SH-SY5Y (cell line): ENCODE measurements at regions not wholly inside any gene's neighbourhood (a gene's known extent, or its start where the extent isn't known, plus 50 kb on each side); places are given as distances from the start of the nearest gene placed in this dataset.

ENCODE experiments used
- GATA2 ChIP-seq: IDR thresholded peaks from 2 replicates; pipeline ENCODE4 v1.6.1; 2011; ENCODE audit warnings: mild to moderate bottlenecking, low read depth, low read length
- GATA3 ChIP-seq: IDR thresholded peaks from 2 replicates; pipeline ENCODE4 v1.6.1; 2011; ENCODE audit warnings: low read depth, mild to moderate bottlenecking, low read length, moderate library complexity

- no peak for TF ChIP-seq GATA2
- no peak for TF ChIP-seq GATA3
These were observed 281.7 kb downstream of the SKIDA1 start for GRCh38 chr10:21243748-21244257.

GRCh38 chr10:21242915-21243314, 282.6 kb downstream of the SKIDA1 start:
- TF ChIP-seq GATA3 = no peak
- no peak for TF ChIP-seq GATA2

- TF ChIP-seq GATA3 (no peak), GATA2 (no peak)
These were observed 286.8 kb downstream of the SKIDA1 start for GRCh38 chr10:21238717-21239116.

DNA sequence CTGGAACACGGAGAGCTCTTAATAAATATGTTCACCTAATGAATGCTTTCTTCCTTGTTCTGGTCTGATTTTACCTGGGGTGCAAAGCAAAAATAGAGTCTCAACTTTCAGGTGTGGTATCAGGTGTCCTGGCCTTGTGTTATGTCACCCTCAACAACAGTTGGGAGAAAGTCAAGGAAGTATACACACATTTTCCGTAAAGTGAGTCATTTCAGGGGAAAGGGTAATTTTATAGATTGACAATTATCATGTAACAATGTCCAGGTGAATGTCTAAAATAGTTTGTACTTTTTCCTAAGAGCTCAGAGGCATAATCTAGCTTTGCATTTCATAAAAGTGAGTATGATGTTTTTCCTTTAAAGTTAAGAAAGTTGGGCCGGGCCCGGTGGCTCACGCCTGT, 287.4 kb downstream of the SKIDA1 start:
- TF ChIP-seq GATA2 = no peak
- TF ChIP-seq GATA3 = no peak

- TF ChIP-seq GATA3 (no peak), GATA2 (no peak)
These were observed 290.7 kb downstream of the SKIDA1 start for GRCh38 chr10:21234761-21235160.

- TF ChIP-seq GATA2 (no peak), GATA3 (no peak)
These were observed 295.3 kb downstream of the SKIDA1 start for GRCh38 chr10:21230219-21230618.

GRCh38 chr10:21217748-21218367, 307.6 kb downstream of the SKIDA1 start:
- TF ChIP-seq GATA3 (no peak), GATA2 (no peak)

DNA sequence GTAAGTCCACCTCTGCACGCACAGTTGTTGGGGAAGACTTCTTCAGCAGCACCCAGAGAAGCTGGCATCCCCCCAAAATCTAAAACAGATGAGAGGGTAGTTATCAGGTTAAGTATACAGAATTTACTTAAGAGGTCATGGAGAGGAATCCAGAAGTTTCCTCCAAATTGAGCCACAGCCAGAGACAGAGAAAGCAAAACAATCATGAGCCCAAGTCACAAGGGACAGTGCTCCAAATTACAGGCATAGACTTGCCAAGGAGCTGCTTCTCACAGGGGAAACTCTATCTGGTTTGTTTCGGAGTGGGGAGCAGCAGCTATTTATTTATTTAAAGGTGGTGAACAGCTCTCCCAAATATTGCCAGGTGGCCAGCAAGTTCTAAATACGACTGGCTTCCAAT, 308.4 kb downstream of the SKIDA1 start:
- TF ChIP-seq GATA3 (no peak), GATA2 (no peak)

DNA sequence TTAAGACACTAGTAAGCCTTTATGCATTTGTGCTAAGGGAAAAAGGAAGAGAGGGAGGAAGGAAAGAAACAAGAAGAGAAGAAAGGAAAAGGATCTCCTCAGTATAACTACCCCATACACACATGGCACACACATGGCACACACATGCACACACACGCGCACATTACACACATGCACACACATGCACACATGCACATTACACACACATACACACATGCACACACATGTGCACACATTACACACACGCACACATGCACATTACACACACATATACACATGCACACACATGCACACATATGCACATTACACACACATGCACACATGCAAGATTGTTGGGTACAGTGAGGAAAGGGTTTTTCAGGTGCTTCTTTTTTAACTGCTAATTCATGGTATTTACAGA, 311.2 kb downstream of the SKIDA1 start:
- no peak for TF ChIP-seq GATA3

GRCh38 chr10:21213381-21213780, 312.1 kb downstream of the SKIDA1 start:
- TF ChIP-seq GATA3 = no peak
- TF ChIP-seq GATA2 = no peak

DNA sequence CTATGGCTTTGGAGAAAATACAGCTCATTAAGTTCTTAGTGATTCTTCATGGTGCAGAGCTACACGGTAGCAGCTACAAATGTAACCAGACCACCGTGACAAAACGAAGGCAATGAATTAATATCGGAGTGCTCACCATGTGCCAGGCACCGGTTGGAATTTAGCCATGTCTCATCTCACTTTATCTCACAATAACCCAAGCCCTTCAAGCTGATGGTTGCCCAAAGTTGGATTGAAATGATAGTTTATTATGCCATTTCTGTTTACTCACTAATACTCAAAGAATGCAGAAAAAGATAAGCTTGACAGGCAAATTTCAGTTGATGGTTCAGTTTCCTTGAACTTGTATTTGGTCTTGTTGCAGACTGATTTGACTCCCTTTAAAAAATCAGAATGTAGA, 312.6 kb downstream of the SKIDA1 start:
- TF ChIP-seq GATA2 (no peak), GATA3 (no peak)

DNA sequence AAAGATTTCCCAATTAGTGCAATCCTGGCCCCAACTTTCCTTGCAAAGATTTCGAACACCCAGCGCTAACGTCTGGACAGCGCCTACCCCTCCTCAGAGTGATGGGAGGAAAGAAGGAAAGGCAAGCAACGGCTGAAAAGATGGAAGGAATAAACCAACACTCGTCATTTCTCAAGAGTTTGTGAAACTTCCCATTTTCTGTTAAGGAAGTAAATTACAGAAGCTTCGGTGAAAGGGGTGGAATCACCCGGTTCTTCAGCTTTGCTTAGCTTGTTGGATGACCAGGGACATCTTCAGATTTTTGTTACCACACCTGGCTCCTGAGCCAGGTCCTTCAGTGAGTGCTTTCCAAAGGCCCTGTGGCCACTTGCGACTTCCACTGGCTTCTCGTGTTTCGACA, 313.1 kb downstream of the SKIDA1 start:
- TF ChIP-seq GATA3 (no peak), GATA2 (no peak)

DNA sequence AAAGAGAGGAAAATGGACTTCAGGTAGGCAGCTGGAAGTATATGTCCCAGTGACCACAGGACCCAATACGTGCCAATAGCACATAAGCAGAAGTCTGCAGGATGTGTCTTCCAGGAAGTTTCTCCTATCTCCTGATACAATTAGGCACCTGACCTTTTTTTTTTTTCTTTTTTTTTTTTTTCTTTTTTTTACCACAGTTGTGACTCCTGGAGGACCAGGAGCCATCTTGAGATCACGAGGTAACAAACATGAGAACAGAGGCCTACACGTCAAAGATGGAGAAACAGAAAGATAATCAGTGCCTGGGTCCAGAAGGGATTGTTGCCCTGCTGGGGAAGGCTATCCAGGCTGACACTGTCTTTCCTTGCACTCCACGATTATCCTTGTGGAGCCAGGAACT, 312.4 kb upstream of the NEBL start:
- TF ChIP-seq GATA3 (no peak), GATA2 (no peak)

DNA sequence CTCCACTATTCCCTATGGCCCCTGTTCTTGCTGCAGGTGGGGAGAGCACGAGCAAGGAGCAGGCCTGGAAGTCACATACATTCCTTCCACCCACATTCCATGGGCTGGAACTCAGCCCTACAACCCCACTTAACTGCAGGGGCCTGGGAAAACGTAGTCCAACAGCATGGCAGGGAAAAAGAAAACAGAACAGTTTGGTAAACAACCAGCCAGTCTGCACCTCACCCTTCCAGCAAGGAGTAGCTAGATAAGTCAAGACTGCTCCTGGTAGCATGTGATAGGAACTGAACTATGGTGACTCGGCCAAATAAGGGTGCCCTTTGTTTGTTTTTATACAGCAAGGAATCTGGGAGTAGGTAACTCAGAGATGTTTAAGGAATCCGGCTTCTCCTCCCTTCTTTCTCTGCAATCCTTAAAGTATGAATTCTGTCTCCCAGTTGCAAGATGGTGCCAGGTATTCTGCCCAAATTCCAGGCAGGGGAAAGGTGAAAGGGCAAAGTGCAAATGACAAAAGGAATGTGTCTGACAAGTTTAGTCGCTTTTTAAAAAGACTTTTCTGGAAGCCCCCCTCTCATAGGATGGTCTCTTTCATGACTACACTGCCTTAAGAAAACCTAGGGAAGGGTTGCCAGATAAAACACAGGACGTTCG, 311.7 kb upstream of the NEBL start:
- TF ChIP-seq GATA2 (no peak), GATA3 (no peak)

DNA sequence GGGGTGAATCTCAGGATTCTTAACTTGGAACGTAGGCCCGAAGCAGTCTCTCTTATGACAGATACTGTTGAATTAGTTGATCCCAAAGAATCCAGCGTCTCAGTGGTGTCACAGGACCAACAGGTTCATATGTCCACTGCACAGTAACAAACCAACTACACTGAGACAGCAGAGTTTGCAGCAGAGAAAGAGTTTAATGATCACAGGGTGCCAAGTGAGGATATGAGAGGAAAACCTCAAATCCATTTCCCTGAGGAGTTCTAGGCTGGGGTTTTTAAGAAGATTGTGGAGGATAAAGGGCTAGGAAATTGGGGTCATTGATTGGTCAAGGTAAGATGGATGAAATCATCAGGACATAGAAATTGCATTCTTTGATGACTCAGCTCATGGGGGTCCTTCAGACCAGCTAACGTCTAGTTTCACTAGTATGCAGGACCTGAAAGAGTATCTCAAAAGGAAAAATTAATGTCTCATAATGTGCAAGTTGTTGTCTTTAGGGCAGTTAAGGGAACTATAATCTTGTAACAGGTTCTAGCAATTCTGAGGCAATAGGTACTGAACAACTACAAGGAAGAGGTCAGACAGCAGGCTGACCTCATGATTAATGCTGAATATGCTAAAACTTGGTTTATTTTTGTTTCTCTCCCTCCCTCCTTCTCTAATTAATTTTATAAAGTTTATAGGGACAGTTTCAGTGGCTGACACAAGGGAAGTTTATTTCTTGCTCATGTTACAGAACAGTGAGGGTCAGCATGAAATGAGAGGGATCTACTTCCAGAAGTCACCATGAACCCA, 310.9 kb upstream of the NEBL start:
- no peak for TF ChIP-seq GATA3
- no peak for TF ChIP-seq GATA2

DNA sequence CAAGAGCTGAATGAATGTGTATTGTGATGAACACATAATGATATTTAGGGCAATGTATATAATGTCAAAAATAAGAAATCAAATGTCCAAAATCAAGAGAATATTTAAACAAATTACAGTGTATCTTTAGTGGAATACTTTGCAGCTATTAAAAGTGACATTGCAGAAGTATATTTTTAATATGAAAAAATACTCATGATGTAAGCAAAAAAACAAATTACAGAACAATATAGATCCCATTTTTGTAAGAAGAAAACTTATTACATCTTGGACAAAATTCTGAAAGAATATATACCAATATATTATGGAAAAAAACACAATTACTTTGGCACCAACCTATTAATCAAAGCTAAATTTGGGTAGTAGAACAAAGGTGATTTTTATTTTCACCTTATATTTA, 308.2 kb upstream of the NEBL start:
- TF ChIP-seq GATA2 = no peak
- TF ChIP-seq GATA3 = no peak

- TF ChIP-seq GATA2 = no peak
- TF ChIP-seq GATA3 = no peak
These were observed 306.5 kb upstream of the NEBL start for GRCh38 chr10:21203473-21204107.
